ENCODE measurements at regions not wholly inside any gene's neighbourhood (a gene's known extent, or its start where the extent isn't known, plus 50 kb on each side); places are given as distances from the start of the nearest gene placed in this dataset.

GRCh38 chr3:95506174-95506573 is 1308.2 kb upstream of the EPHA6 start:
- Histone ChIP-seq H3K79me2 (no peaks in the 10 kb centered on the region), H3K4me1 (ENCODE audit: insufficient read depth) (no peaks in the 10 kb centered on the region), H3K4me3 (no peak overlapping the region), H3K9me2 (replicated peaks; ENCODE audit: insufficient read depth) (no peaks in the 10 kb centered on the region), H4K20me1 (ENCODE audit: insufficient read depth, poor library complexity, severe bottlenecking) (no peaks in the 10 kb centered on the region), H3K4me2 (no peak overlapping the region), H2AFZ (no peak overlapping the region), H3K9me3 (ENCODE audit: low read depth) (no peaks in the 10 kb centered on the region), H3K36me3 (replicated peaks; ENCODE audit: insufficient read depth, low read depth) (no peaks in the 10 kb centered on the region), H3K27ac (no peak overlapping the region), H3K27me3 (no peaks in the 10 kb centered on the region)
- 82% methylated on average over 1 of the region's 1 CpG for WGBS (ENCODE audit: low lambda C conversion rate, missing lambda C conversion rate)
- DNase-seq (ENCODE audit: low spot score), result no peak
- no peak for TF ChIP-seq EZH2 (IDR thresholded peaks at IDR 0.05; ENCODE audit: borderline replicate concordance)
- no peak for TF ChIP-seq EZH2phosphoT487 (IDR thresholded peaks at IDR 0.05; ENCODE audit: low read depth, severe bottlenecking, unreplicated experiment)
- TF ChIP-seq CTCF (IDR thresholded peaks at IDR 0.05; ENCODE audit: poor library complexity), result no peak

- Histone ChIP-seq H3K4me3 (no peak overlapping the region), H3K27me3 (no peaks in the 10 kb centered on the region), H4K20me1 (ENCODE audit: insufficient read depth, poor library complexity, severe bottlenecking) (no peaks in the 10 kb centered on the region), H3K36me3 (replicated peaks; ENCODE audit: insufficient read depth, low read depth) (no peaks in the 10 kb centered on the region), H3K79me2 (no peaks in the 10 kb centered on the region), H3K4me1 (ENCODE audit: insufficient read depth) (no peaks in the 10 kb centered on the region), H3K9me2 (replicated peaks; ENCODE audit: insufficient read depth) (no peaks in the 10 kb centered on the region), H3K4me2 (no peak overlapping the region), H3K9me3 (ENCODE audit: low read depth) (no peaks in the 10 kb centered on the region), H3K27ac (no peak overlapping the region), H2AFZ (no peak overlapping the region)
- no peak for TF ChIP-seq EZH2phosphoT487 (IDR thresholded peaks at IDR 0.05; ENCODE audit: low read depth, severe bottlenecking, unreplicated experiment)
- TF ChIP-seq EZH2 (IDR thresholded peaks at IDR 0.05; ENCODE audit: borderline replicate concordance), result no peak
- no peak for TF ChIP-seq CTCF (IDR thresholded peaks at IDR 0.05; ENCODE audit: poor library complexity)
- DNase-seq (ENCODE audit: low spot score), result no peak
- 93% methylated on average over 2 of the region's 2 CpGs for WGBS (ENCODE audit: low lambda C conversion rate, missing lambda C conversion rate)
Observed at GRCh38 chr3:95508124-95508523, 1306.3 kb upstream of the EPHA6 start.

- Histone ChIP-seq H3K9me2 (replicated peaks; ENCODE audit: insufficient read depth) (no peaks in the 10 kb centered on the region), H3K9me3 (ENCODE audit: low read depth) (no peaks in the 10 kb centered on the region), H3K27me3 (no peaks in the 10 kb centered on the region), H4K20me1 (ENCODE audit: insufficient read depth, poor library complexity, severe bottlenecking) (no peaks in the 10 kb centered on the region), H2AFZ (no peak overlapping the region), H3K4me2 (no peak overlapping the region), H3K4me3 (no peak overlapping the region), H3K36me3 (replicated peaks; ENCODE audit: insufficient read depth, low read depth) (no peaks in the 10 kb centered on the region), H3K79me2 (no peaks in the 10 kb centered on the region), H3K27ac (no peak overlapping the region), H3K4me1 (ENCODE audit: insufficient read depth) (no peaks in the 10 kb centered on the region)
- no peak for TF ChIP-seq EZH2 (IDR thresholded peaks at IDR 0.05; ENCODE audit: borderline replicate concordance)
- peak; percentile 9 for TF ChIP-seq CTCF (IDR thresholded peaks at IDR 0.05; ENCODE audit: poor library complexity)
- peak; percentile 11 for DNase-seq (ENCODE audit: low spot score)
- WGBS (ENCODE audit: low lambda C conversion rate, missing lambda C conversion rate), result 100% methylated on average over 1 of the region's 1 CpG
Observed at GRCh38 chr3:95511828-95512227, 1302.6 kb upstream of the EPHA6 start.

- Histone ChIP-seq H3K4me3 (no peak overlapping the region), H3K4me1 (ENCODE audit: insufficient read depth) (no peaks in the 10 kb centered on the region), H3K4me2 (no peak overlapping the region), H3K36me3 (replicated peaks; ENCODE audit: insufficient read depth, low read depth) (no peaks in the 10 kb centered on the region), H4K20me1 (ENCODE audit: insufficient read depth, poor library complexity, severe bottlenecking) (no peaks in the 10 kb centered on the region), H2AFZ (no peak overlapping the region), H3K27ac (no peak overlapping the region), H3K9me3 (ENCODE audit: low read depth) (no peaks in the 10 kb centered on the region), H3K27me3 (no peaks in the 10 kb centered on the region), H3K79me2 (no peaks in the 10 kb centered on the region), H3K9me2 (replicated peaks; ENCODE audit: insufficient read depth) (no peaks in the 10 kb centered on the region)
- TF ChIP-seq EZH2 (IDR thresholded peaks at IDR 0.05; ENCODE audit: borderline replicate concordance) (no peak), CTCF (IDR thresholded peaks at IDR 0.05; ENCODE audit: poor library complexity) (no peak), EZH2phosphoT487 (IDR thresholded peaks at IDR 0.05; ENCODE audit: low read depth, severe bottlenecking, unreplicated experiment) (no peak)
- WGBS (ENCODE audit: low lambda C conversion rate, missing lambda C conversion rate), result 90% methylated on average over 2 of the region's 2 CpGs
- DNase-seq (ENCODE audit: low spot score), result no peak
Observed at GRCh38 chr3:95514260-95514659, 1300.1 kb upstream of the EPHA6 start.
